ENCODE measurements at regions not wholly inside any gene's neighbourhood (a gene's known extent, or its start where the extent isn't known, plus 50 kb on each side); places are given as distances from the start of the nearest gene placed in this dataset.

- DNase-seq = no peak
Observed at GRCh38 chr6:137734005-137734874, 132.8 kb upstream of the TNFAIP3 start.

- peak in 1 of 51 donors; percentile 1 for DNase-seq
Observed at GRCh38 chr6:137734875-137735182, 132.2 kb upstream of the TNFAIP3 start.

GRCh38 chr6:137736048-137736818 is 130.8 kb upstream of the TNFAIP3 start:
- DNase-seq = no peak

- DNase-seq = no peak
Observed at GRCh38 chr6:137736911-137737310, 130.1 kb upstream of the TNFAIP3 start.

- DNase-seq = no peak
Observed at GRCh38 chr6:137737836-137738596, 129.0 kb upstream of the TNFAIP3 start.

- no peak for DNase-seq
Observed at GRCh38 chr6:137738931-137739504, 128.0 kb upstream of the TNFAIP3 start.

GRCh38 chr6:137739544-137739943 is 127.5 kb upstream of the TNFAIP3 start:
- no peak for DNase-seq

GRCh38 chr6:137740091-137740755 is 126.8 kb upstream of the TNFAIP3 start:
- DNase-seq = no peak

- DNase-seq = no peak
Observed at GRCh38 chr6:137740967-137741761, 125.9 kb upstream of the TNFAIP3 start.

GRCh38 chr6:137743493-137743892 is 123.6 kb upstream of the TNFAIP3 start:
- DNase-seq = no peak

- no peak for DNase-seq
Observed at GRCh38 chr6:137744877-137745276, 122.2 kb upstream of the TNFAIP3 start.

- no peak for DNase-seq
Observed at GRCh38 chr6:137745321-137745720, 121.7 kb upstream of the TNFAIP3 start.

- DNase-seq = no peak
Observed at GRCh38 chr6:137746264-137746663, 120.8 kb upstream of the TNFAIP3 start.

- no peak for DNase-seq
Observed at GRCh38 chr6:137749696-137750211, 117.3 kb upstream of the TNFAIP3 start.

- no peak for DNase-seq
Observed at GRCh38 chr6:137750297-137750696, 116.8 kb upstream of the TNFAIP3 start.

- no peak for DNase-seq
Observed at GRCh38 chr6:137751768-137752560, 115.1 kb upstream of the TNFAIP3 start.

- DNase-seq = no peak
Observed at GRCh38 chr6:137754366-137754765, 112.7 kb upstream of the TNFAIP3 start.

- no peak for DNase-seq
Observed at GRCh38 chr6:137754866-137755265, 112.2 kb upstream of the TNFAIP3 start.

- no peak for DNase-seq
Observed at GRCh38 chr6:137755284-137755683, 111.8 kb upstream of the TNFAIP3 start.
